Liver (tissue), 8 donors: ENCODE measurements at regions not wholly inside any gene's neighbourhood (a gene's known extent, or its start where the extent isn't known, plus 50 kb on each side); places are given as distances from the start of the nearest gene placed in this dataset.

Experiments
- DNase-seq: peaks from one replicate; pipeline ENCODE4 v3.0.0-alpha.2; 2017; ENCODE audit warnings: low spot score
- H3K27ac ChIP-seq, 2 donors: one replicate each; pipeline ENCODE4 v1.7.0; 2013; ENCODE audit warnings: inconsistent platforms in 2 of 2, low read length in 2 of 2, control low read depth in 1 of 2, low read depth in 1 of 2, mild to moderate bottlenecking in 1 of 2
- H3K27me3 ChIP-seq, 4 donors: one replicate each; pipeline versions ENCODE4 v1.6.1 to v1.7.0; 2013; ENCODE audit warnings: low read length in 3 of 4, inconsistent platforms in 1 of 4, mild to moderate bottlenecking in 1 of 4, moderate library complexity in 1 of 4; ENCODE audit not compliant: control insufficient read depth in 4 of 4, insufficient read depth in 4 of 4
- H3K36me3 ChIP-seq, 4 donors: one replicate each; pipeline versions ENCODE4 v1.6.1 to v1.7.0; 2013; ENCODE audit warnings: low read length in 3 of 4, mild to moderate bottlenecking in 3 of 4, low read depth in 1 of 4, moderate library complexity in 1 of 4; ENCODE audit not compliant: control insufficient read depth in 4 of 4, insufficient read depth in 3 of 4
- H3K4me1 ChIP-seq, 4 donors: one replicate each; pipeline versions ENCODE4 v1.6.1 to v1.7.0; 2013; ENCODE audit warnings: low read length in 3 of 4, mild to moderate bottlenecking in 3 of 4, moderate library complexity in 1 of 4; ENCODE audit not compliant: control insufficient read depth in 4 of 4, insufficient read depth in 4 of 4
- H3K4me3 ChIP-seq, 3 donors: one replicate each; pipeline versions ENCODE4 v1.6.1 to v1.7.0; 2013; ENCODE audit warnings: low read length in 3 of 3, control low read depth in 1 of 3, low read depth in 1 of 3, mild to moderate bottlenecking in 1 of 3
- H3K9ac ChIP-seq, 2 donors: one replicate each; pipeline ENCODE4 v1.7.0; 2013; ENCODE audit warnings: low read length in 2 of 2, mild to moderate bottlenecking in 2 of 2, moderate library complexity in 2 of 2, control low read depth in 1 of 2, low read depth in 1 of 2
- H3K9me3 ChIP-seq, 4 donors: one replicate each; pipeline versions ENCODE4 v1.6.1 to v1.7.0; 2013; ENCODE audit warnings: low read length in 3 of 4; ENCODE audit not compliant: control insufficient read depth in 4 of 4
- EGR1 ChIP-seq, 2 donors: IDR thresholded peaks; 2 replicates each; pipeline ENCODE4 v1.6.1; 2016 to 2018; ENCODE audit warnings: antibody characterized with exemption in 2 of 2, low read depth in 2 of 2
- FOXA1 ChIP-seq: IDR thresholded peaks from 2 replicates; pipeline ENCODE4 v1.6.1; 2016; ENCODE audit warnings: antibody characterized with exemption
- FOXA2 ChIP-seq: IDR thresholded peaks from 2 replicates; pipeline ENCODE4 v1.6.1; 2016; ENCODE audit warnings: antibody characterized with exemption
- HNF4A ChIP-seq, 2 donors: conservative IDR thresholded peaks; 2 replicates each; pipeline ENCODE4 v1.6.1; 2016; ENCODE audit warnings: antibody characterized with exemption in 2 of 2, mild to moderate bottlenecking in 2 of 2
- JUND ChIP-seq, 2 donors: IDR thresholded peaks; 2 replicates each; pipeline ENCODE4 v1.6.1; 2016; ENCODE audit warnings: antibody characterized with exemption in 2 of 2
- NR2F2 ChIP-seq: IDR thresholded peaks from 2 replicates; pipeline ENCODE4 v1.6.1; 2016; ENCODE audit warnings: antibody characterized with exemption
- RAD21 ChIP-seq, 2 donors: IDR thresholded peaks; 2 replicates each; pipeline ENCODE4 v1.6.1; 2016; ENCODE audit warnings: antibody characterized with exemption in 2 of 2, mild to moderate bottlenecking in 2 of 2
- RXRA ChIP-seq, 2 donors: IDR thresholded peaks; 2 replicates each; pipeline ENCODE4 v1.6.1; 2017 to 2018; ENCODE audit warnings: antibody characterized with exemption in 2 of 2, mild to moderate bottlenecking in 1 of 2
- TAF1 ChIP-seq: conservative IDR thresholded peaks from 2 replicates; pipeline ENCODE4 v1.6.1; 2016; ENCODE audit warnings: antibody characterized with exemption, mild to moderate bottlenecking
- YY1 ChIP-seq: IDR thresholded peaks from 2 replicates; pipeline ENCODE4 v1.6.1; 2016; ENCODE audit warnings: antibody characterized with exemption, mild to moderate bottlenecking
- WGBS: extraction: QIAGEN DNeasy Blood & Tissue Kit; methylation state at CpG from one replicate; pipeline ENCODE4 v1.1.7; 2013; 5-methylcytosine and 5-hydroxymethylcytosine counted together
- TF ChIP-seq, protein P1 (sequence below): IDR thresholded peaks from 2 replicates; pipeline ENCODE4 v1.6.1; 2016; ENCODE audit warnings: antibody characterized with exemption
- TF ChIP-seq, protein P2 (sequence below): IDR thresholded peaks from 2 replicates; pipeline ENCODE4 v1.6.1; 2016; ENCODE audit warnings: antibody characterized with exemption
- TF ChIP-seq, protein P3 (sequence below): IDR thresholded peaks from 2 replicates; pipeline ENCODE4 v1.6.1; 2016; ENCODE audit warnings: antibody characterized with exemption
- TF ChIP-seq, protein P4 (sequence below): fragments of 150-350 bp; IDR thresholded peaks from 2 replicates; pipeline ENCODE4 v1.5.1; 2017; ENCODE audit warnings: improper control_type of control experiment, low read depth, low read length; ENCODE audit not compliant: missing input control
- donor health status: healthy.
- donor health status: healthy.
- donor health status: healthy.
- donor health status: healthy.
- donor health status: healthy.

DNA sequence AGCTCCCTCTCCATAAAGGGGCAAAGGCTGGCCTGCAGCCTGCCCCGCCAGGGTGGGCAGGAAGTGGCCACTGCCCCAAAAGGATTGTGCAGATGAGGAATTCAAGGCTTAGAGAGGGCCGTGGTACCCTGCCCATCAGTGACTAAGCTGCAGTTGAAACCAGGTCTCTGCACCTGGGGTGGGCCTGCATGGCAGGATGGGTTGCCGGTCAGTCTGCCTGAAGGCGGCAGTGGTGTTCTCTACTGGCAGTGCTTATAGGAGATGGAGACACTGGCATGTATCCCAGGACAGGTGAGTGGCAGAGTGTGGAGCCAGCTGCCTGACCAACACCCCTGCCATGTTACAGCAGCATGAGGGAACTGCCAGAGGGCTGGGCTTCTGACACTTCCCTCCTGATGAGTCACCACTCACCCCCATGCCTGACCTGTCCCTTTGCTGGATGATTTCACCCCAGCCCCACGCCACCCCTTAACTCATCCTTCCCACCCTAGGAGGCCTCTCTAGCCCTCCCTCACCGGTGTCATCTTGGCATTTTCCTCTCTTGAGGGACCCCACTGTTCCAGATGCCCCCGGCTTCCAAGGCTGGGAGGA, 70.2 kb upstream of the LMO1 start:
- Histone ChIP-seq H3K4me3 (no peak overlapping the region), H3K27ac (no peak overlapping the region), H3K9me3 (no peaks in the 10 kb centered on the region), H3K4me1 (peaks cover 0 to 2% (median 0%) of the 10 kb centered on the region in 4 donors), H3K9ac (no peak overlapping the region), H3K36me3 (no peaks in the 10 kb centered on the region), H3K27me3 (peaks cover 0 to 3% (median 2%) of the 10 kb centered on the region in 4 donors)
- no peak for TF ChIP-seq TAF1
- TF ChIP-seq, protein P1, sequence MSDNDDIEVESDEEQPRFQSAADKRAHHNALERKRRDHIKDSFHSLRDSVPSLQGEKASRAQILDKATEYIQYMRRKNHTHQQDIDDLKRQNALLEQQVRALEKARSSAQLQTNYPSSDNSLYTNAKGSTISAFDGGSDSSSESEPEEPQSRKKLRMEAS, result no peak
- TF ChIP-seq JUND (IDR thresholded peaks at IDR 0.05), result no peak
- no peak for DNase-seq
- WGBS, result 84% methylated on average over 7 of the region's 7 CpGs

DNA sequence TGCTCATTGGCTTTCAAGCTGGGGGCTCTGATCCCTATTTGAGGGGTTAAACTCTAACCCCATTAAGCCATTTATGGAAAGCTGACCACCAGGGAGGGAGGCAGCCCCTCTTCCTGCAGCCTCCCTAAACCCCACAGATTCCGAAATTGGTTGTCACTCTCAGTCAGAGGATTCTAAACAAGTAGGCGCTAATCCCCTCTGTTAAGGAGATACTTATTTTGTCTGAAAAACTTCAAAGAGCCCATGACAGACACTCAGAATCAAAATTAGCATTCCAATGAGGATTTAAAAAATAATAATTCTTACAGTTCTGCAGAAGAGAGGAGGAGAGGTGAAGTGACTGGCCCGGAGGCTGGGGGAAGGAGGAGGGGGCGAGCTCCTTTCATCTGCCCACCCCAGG, 69.7 kb upstream of the LMO1 start:
- Histone ChIP-seq H3K4me3 (no peak overlapping the region), H3K27me3 (peaks cover 0 to 3% (median under 1%) of the 10 kb centered on the region in 4 donors), H3K9ac (no peak overlapping the region), H3K9me3 (no peaks in the 10 kb centered on the region), H3K36me3 (no peaks in the 10 kb centered on the region), H3K4me1 (peaks cover 0 to 2% (median 0%) of the 10 kb centered on the region in 4 donors), H3K27ac (no peak overlapping the region)
- no peak for DNase-seq
- TF ChIP-seq HNF4A (conservative IDR thresholded peaks at IDR 0.05), result no peak
- TF ChIP-seq, protein P2, sequence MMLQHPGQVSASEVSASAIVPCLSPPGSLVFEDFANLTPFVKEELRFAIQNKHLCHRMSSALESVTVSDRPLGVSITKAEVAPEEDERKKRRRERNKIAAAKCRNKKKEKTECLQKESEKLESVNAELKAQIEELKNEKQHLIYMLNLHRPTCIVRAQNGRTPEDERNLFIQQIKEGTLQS, result no peak
- TF ChIP-seq RXRA (IDR thresholded peaks at IDR 0.05), result no peak
- no peak for TF ChIP-seq FOXA2
- no peak for TF ChIP-seq JUND (IDR thresholded peaks at IDR 0.05)
- TF ChIP-seq, protein P3, sequence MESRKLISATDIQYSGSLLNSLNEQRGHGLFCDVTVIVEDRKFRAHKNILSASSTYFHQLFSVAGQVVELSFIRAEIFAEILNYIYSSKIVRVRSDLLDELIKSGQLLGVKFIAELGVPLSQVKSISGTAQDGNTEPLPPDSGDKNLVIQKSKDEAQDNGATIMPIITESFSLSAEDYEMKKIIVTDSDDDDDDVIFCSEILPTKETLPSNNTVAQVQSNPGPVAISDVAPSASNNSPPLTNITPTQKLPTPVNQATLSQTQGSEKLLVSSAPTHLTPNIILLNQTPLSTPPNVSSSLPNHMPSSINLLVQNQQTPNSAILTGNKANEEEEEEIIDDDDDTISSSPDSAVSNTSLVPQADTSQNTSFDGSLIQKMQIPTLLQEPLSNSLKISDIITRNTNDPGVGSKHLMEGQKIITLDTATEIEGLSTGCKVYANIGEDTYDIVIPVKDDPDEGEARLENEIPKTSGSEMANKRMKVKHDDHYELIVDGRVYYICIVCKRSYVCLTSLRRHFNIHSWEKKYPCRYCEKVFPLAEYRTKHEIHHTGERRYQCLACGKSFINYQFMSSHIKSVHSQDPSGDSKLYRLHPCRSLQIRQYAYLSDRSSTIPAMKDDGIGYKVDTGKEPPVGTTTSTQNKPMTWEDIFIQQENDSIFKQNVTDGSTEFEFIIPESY, result no peak
- no peak for TF ChIP-seq NR2F2
- no peak for TF ChIP-seq TAF1
- TF ChIP-seq, protein P1, result no peak
- TF ChIP-seq, protein P4, sequence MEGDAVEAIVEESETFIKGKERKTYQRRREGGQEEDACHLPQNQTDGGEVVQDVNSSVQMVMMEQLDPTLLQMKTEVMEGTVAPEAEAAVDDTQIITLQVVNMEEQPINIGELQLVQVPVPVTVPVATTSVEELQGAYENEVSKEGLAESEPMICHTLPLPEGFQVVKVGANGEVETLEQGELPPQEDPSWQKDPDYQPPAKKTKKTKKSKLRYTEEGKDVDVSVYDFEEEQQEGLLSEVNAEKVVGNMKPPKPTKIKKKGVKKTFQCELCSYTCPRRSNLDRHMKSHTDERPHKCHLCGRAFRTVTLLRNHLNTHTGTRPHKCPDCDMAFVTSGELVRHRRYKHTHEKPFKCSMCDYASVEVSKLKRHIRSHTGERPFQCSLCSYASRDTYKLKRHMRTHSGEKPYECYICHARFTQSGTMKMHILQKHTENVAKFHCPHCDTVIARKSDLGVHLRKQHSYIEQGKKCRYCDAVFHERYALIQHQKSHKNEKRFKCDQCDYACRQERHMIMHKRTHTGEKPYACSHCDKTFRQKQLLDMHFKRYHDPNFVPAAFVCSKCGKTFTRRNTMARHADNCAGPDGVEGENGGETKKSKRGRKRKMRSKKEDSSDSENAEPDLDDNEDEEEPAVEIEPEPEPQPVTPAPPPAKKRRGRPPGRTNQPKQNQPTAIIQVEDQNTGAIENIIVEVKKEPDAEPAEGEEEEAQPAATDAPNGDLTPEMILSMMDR, result no peak
- WGBS, result 88% methylated on average over 4 of the region's 4 CpGs

DNA sequence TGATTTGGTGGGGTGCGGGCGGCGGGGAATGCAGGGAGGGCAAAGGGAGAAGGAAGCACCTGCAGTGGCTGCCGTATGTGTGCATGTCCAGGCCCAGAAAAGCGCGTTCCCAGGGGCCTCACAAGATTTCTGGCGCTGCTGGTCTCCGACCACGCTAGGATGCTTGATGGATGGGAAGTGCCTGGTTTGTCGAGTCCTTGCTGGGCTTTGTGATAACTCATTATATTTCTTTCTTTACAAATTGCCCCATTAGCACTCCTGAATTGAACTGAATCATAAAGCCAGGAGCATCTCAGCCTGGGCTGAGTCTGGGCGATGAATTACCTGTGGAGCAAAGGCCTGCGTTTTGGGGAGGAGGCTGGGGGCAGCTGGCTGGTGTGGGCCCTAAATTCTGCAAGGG, 69.2 kb upstream of the LMO1 start:
- no peak for DNase-seq
- WGBS, result 93% methylated on average over 12 of the region's 12 CpGs
- no peaks in the 10 kb centered on the region for H3K36me3 ChIP-seq
- H3K4me1 ChIP-seq, result peaks cover 0 to 2% (median 0%) of the 10 kb centered on the region in 4 donors
- no peak overlapping the region for H3K9ac ChIP-seq
- H3K27ac ChIP-seq, result no peak overlapping the region
- H3K27me3 ChIP-seq, result peaks cover 0 to 3% (median 0%) of the 10 kb centered on the region in 4 donors
- H3K4me3 ChIP-seq, result no peak overlapping the region
- H3K9me3 ChIP-seq, result no peaks in the 10 kb centered on the region
- TF ChIP-seq, protein P4, result no peak
- TF ChIP-seq EGR1 (IDR thresholded peaks at IDR 0.05; ENCODE audit: low read depth in 2 of 2), result no peak
- no peak for TF ChIP-seq FOXA2
- no peak for TF ChIP-seq YY1
- TF ChIP-seq RXRA (IDR thresholded peaks at IDR 0.05), result no peak
- TF ChIP-seq FOXA1, result no peak
- TF ChIP-seq JUND (IDR thresholded peaks at IDR 0.05), result no peak
- TF ChIP-seq, protein P1, result no peak
- TF ChIP-seq, protein P2, result no peak
- no peak for TF ChIP-seq TAF1
- TF ChIP-seq HNF4A (conservative IDR thresholded peaks at IDR 0.05), result no peak
- TF ChIP-seq RAD21 (IDR thresholded peaks at IDR 0.05), result no peak
- TF ChIP-seq NR2F2, result no peak
